ENCODE measurements at regions not wholly inside any gene's neighbourhood (a gene's known extent, or its start where the extent isn't known, plus 50 kb on each side); places are given as distances from the start of the nearest gene placed in this dataset.
"Not testable (repeated sequence)": the region's sequence is repeated elsewhere in the genome, so short reads cannot be mapped to it uniquely, and the experiment has no call there.

GRCh38 chr3:18567293-18567692, 142.2 kb upstream of the SATB1 start:
- Histone ChIP-seq H3K9me3 (ENCODE audit: control insufficient read depth in 2 of 2, insufficient read depth in 1 of 2, low read length in 1 of 2) (no peaks in the 10 kb centered on the region), H3K4me1 (ENCODE audit: control insufficient read depth in 2 of 2, insufficient read depth in 2 of 2, low read length in 2 of 2) (peaks cover 4 to 7% of the 10 kb centered on the region in 2 donors), H3K36me3 (ENCODE audit: control insufficient read depth in 2 of 2, insufficient read depth in 2 of 2, low read length in 1 of 2) (no peaks in the 10 kb centered on the region), H3K27ac (ENCODE audit: low read depth in 1 of 2, low read length in 1 of 2) (no peak overlapping the region), H3K4me3 (ENCODE audit: low read length in 2 of 2) (no peak overlapping the region), H3K27me3 (ENCODE audit: control insufficient read depth in 2 of 2, insufficient read depth in 1 of 2, low read length in 1 of 2) (no peaks in the 10 kb centered on the region)
- DNase-seq (ENCODE audit: low read depth in 6 of 9, low spot score in 9 of 9), result no peak

- Histone ChIP-seq H3K27me3 (ENCODE audit: control insufficient read depth in 2 of 2, insufficient read depth in 1 of 2, low read length in 1 of 2) (no peaks in the 10 kb centered on the region), H3K36me3 (ENCODE audit: control insufficient read depth in 2 of 2, insufficient read depth in 2 of 2, low read length in 1 of 2) (no peaks in the 10 kb centered on the region), H3K27ac (ENCODE audit: low read depth in 1 of 2, low read length in 1 of 2) (no peak overlapping the region), H3K9me3 (ENCODE audit: control insufficient read depth in 2 of 2, insufficient read depth in 1 of 2, low read length in 1 of 2) (no peaks in the 10 kb centered on the region), H3K4me1 (ENCODE audit: control insufficient read depth in 2 of 2, insufficient read depth in 2 of 2, low read length in 2 of 2) (peaks cover 21 to 26% of the 10 kb centered on the region in 2 donors), H3K4me3 (ENCODE audit: low read length in 2 of 2) (no peak overlapping the region)
- 99% methylated on average over 1 of the region's 1 CpG for WGBS
- DNase-seq (ENCODE audit: low read depth in 6 of 9, low spot score in 9 of 9), result no peak
These were observed 137.4 kb upstream of the SATB1 start for GRCh38 chr3:18562364-18563154.

- Histone ChIP-seq H3K4me3 (ENCODE audit: low read length in 2 of 2) (no peak overlapping the region), H3K27ac (ENCODE audit: low read depth in 1 of 2, low read length in 1 of 2) (peak overlapping the region; percentile 46 to 80), H3K9me3 (ENCODE audit: control insufficient read depth in 2 of 2, insufficient read depth in 1 of 2, low read length in 1 of 2) (no peaks in the 10 kb centered on the region), H3K36me3 (ENCODE audit: control insufficient read depth in 2 of 2, insufficient read depth in 2 of 2, low read length in 1 of 2) (no peaks in the 10 kb centered on the region), H3K4me1 (ENCODE audit: control insufficient read depth in 2 of 2, insufficient read depth in 2 of 2, low read length in 2 of 2) (peaks cover 22 to 38% of the 10 kb centered on the region in 2 donors), H3K27me3 (ENCODE audit: control insufficient read depth in 2 of 2, insufficient read depth in 1 of 2, low read length in 1 of 2) (no peaks in the 10 kb centered on the region)
- WGBS, result 32% methylated on average over 5 of the region's 5 CpGs
- DNase-seq (ENCODE audit: low read depth in 6 of 9, low spot score in 9 of 9), result peak in 8 of 9 donors; percentile 26 to 74 (median 42)
These were observed 134.2 kb upstream of the SATB1 start for GRCh38 chr3:18559331-18559842.

GRCh38 chr3:18558507-18558906, 133.4 kb upstream of the SATB1 start:
- peaks cover 22 to 38% of the 10 kb centered on the region in 2 donors for H3K4me1 ChIP-seq (ENCODE audit: control insufficient read depth in 2 of 2, insufficient read depth in 2 of 2, low read length in 2 of 2)
- no peaks in the 10 kb centered on the region for H3K9me3 ChIP-seq (ENCODE audit: control insufficient read depth in 2 of 2, insufficient read depth in 1 of 2, low read length in 1 of 2)
- H3K36me3 ChIP-seq (ENCODE audit: control insufficient read depth in 2 of 2, insufficient read depth in 2 of 2, low read length in 1 of 2), result no peaks in the 10 kb centered on the region
- no peaks in the 10 kb centered on the region for H3K27me3 ChIP-seq (ENCODE audit: control insufficient read depth in 2 of 2, insufficient read depth in 1 of 2, low read length in 1 of 2)
- H3K27ac ChIP-seq (ENCODE audit: low read depth in 1 of 2, low read length in 1 of 2), result no peak overlapping the region
- H3K4me3 ChIP-seq (ENCODE audit: low read length in 2 of 2), result no peak overlapping the region
- WGBS, result 96% methylated on average over 3 of the region's 3 CpGs
- no peak for DNase-seq (ENCODE audit: low read depth in 6 of 9, low spot score in 9 of 9)

- DNase-seq (ENCODE audit: low read depth in 6 of 9, low spot score in 9 of 9), result no peak
- H3K36me3 ChIP-seq (ENCODE audit: control insufficient read depth in 2 of 2, insufficient read depth in 2 of 2, low read length in 1 of 2), result no peaks in the 10 kb centered on the region
- H3K4me1 ChIP-seq (ENCODE audit: control insufficient read depth in 2 of 2, insufficient read depth in 2 of 2, low read length in 2 of 2), result peaks cover 22 to 38% of the 10 kb centered on the region in 2 donors
- no peak overlapping the region for H3K4me3 ChIP-seq (ENCODE audit: low read length in 2 of 2)
- no peaks in the 10 kb centered on the region for H3K9me3 ChIP-seq (ENCODE audit: control insufficient read depth in 2 of 2, insufficient read depth in 1 of 2, low read length in 1 of 2)
- no peaks in the 10 kb centered on the region for H3K27me3 ChIP-seq (ENCODE audit: control insufficient read depth in 2 of 2, insufficient read depth in 1 of 2, low read length in 1 of 2)
- WGBS, result 93% methylated on average over 3 of the region's 3 CpGs
- no peak overlapping the region for H3K27ac ChIP-seq (ENCODE audit: low read depth in 1 of 2, low read length in 1 of 2)
These were observed 132.1 kb upstream of the SATB1 start for GRCh38 chr3:18557216-18557615.

- peak in 6 of 9 donors; percentile 36 to 78 (median 46) for DNase-seq (ENCODE audit: low read depth in 6 of 9, low spot score in 9 of 9)
- no peaks in the 10 kb centered on the region for H3K27me3 ChIP-seq (ENCODE audit: control insufficient read depth in 2 of 2, insufficient read depth in 1 of 2, low read length in 1 of 2)
- H3K9me3 ChIP-seq (ENCODE audit: control insufficient read depth in 2 of 2, insufficient read depth in 1 of 2, low read length in 1 of 2), result no peaks in the 10 kb centered on the region
- no peak overlapping the region for H3K4me3 ChIP-seq (ENCODE audit: low read length in 2 of 2)
- peak overlapping the region in 1 of 2 donors; percentile 35 for H3K27ac ChIP-seq (ENCODE audit: low read depth in 1 of 2, low read length in 1 of 2)
- no peaks in the 10 kb centered on the region for H3K36me3 ChIP-seq (ENCODE audit: control insufficient read depth in 2 of 2, insufficient read depth in 2 of 2, low read length in 1 of 2)
- WGBS, result 52% methylated on average over 4 of the region's 4 CpGs
- H3K4me1 ChIP-seq (ENCODE audit: control insufficient read depth in 2 of 2, insufficient read depth in 2 of 2, low read length in 2 of 2), result peaks cover 22 to 38% of the 10 kb centered on the region in 2 donors
These were observed 131.5 kb upstream of the SATB1 start for GRCh38 chr3:18556503-18557135.

- Histone ChIP-seq H3K4me1 (ENCODE audit: control insufficient read depth in 2 of 2, insufficient read depth in 2 of 2, low read length in 2 of 2) (peaks cover 22 to 38% of the 10 kb centered on the region in 2 donors), H3K27me3 (ENCODE audit: control insufficient read depth in 2 of 2, insufficient read depth in 1 of 2, low read length in 1 of 2) (no peaks in the 10 kb centered on the region), H3K4me3 (ENCODE audit: low read length in 2 of 2) (no peak overlapping the region), H3K9me3 (ENCODE audit: control insufficient read depth in 2 of 2, insufficient read depth in 1 of 2, low read length in 1 of 2) (no peaks in the 10 kb centered on the region), H3K36me3 (ENCODE audit: control insufficient read depth in 2 of 2, insufficient read depth in 2 of 2, low read length in 1 of 2) (no peaks in the 10 kb centered on the region), H3K27ac (ENCODE audit: low read depth in 1 of 2, low read length in 1 of 2) (peak overlapping the region in 1 of 2 donors; percentile 19)
- no peak for DNase-seq (ENCODE audit: low read depth in 6 of 9, low spot score in 9 of 9)
- WGBS, result 97% methylated on average over 3 of the region's 3 CpGs
These were observed 130.9 kb upstream of the SATB1 start for GRCh38 chr3:18556001-18556408.

GRCh38 chr3:18552579-18553105, 127.5 kb upstream of the SATB1 start:
- DNase-seq (ENCODE audit: low read depth in 6 of 9, low spot score in 9 of 9); H3K27ac ChIP-seq (ENCODE audit: low read depth in 1 of 2, low read length in 1 of 2); H3K27me3 ChIP-seq (ENCODE audit: control insufficient read depth in 2 of 2, insufficient read depth in 1 of 2, low read length in 1 of 2); H3K9me3 ChIP-seq (ENCODE audit: control insufficient read depth in 2 of 2, insufficient read depth in 1 of 2, low read length in 1 of 2); H3K36me3 ChIP-seq (ENCODE audit: control insufficient read depth in 2 of 2, insufficient read depth in 2 of 2, low read length in 1 of 2); H3K4me3 ChIP-seq (ENCODE audit: low read length in 2 of 2): not testable (repeated sequence)
- peaks cover 8 to 17% of the 10 kb centered on the region in 2 donors for H3K4me1 ChIP-seq (ENCODE audit: control insufficient read depth in 2 of 2, insufficient read depth in 2 of 2, low read length in 2 of 2)
- 96% methylated on average over 9 of the region's 9 CpGs for WGBS

- Histone ChIP-seq H3K4me3 (ENCODE audit: low read length in 2 of 2) (no peak overlapping the region), H3K27me3 (ENCODE audit: control insufficient read depth in 2 of 2, insufficient read depth in 1 of 2, low read length in 1 of 2) (no peaks in the 10 kb centered on the region), H3K27ac (ENCODE audit: low read depth in 1 of 2, low read length in 1 of 2) (no peak overlapping the region), H3K4me1 (ENCODE audit: control insufficient read depth in 2 of 2, insufficient read depth in 2 of 2, low read length in 2 of 2) (no peaks in the 10 kb centered on the region), H3K36me3 (ENCODE audit: control insufficient read depth in 2 of 2, insufficient read depth in 2 of 2, low read length in 1 of 2) (no peaks in the 10 kb centered on the region), H3K9me3 (ENCODE audit: control insufficient read depth in 2 of 2, insufficient read depth in 1 of 2, low read length in 1 of 2) (no peaks in the 10 kb centered on the region)
- DNase-seq (ENCODE audit: low read depth in 6 of 9, low spot score in 9 of 9), result no peak
- WGBS, result 97% methylated on average over 2 of the region's 2 CpGs
These were observed 121.5 kb upstream of the SATB1 start for GRCh38 chr3:18546632-18547031.

Measured in thymus (tissue), 11 donors.